ENCODE measurements at regions not wholly inside any gene's neighbourhood (a gene's known extent, or its start where the extent isn't known, plus 50 kb on each side); places are given as distances from the start of the nearest gene placed in this dataset.

GRCh38 chr21:28283641-28284490 is 708.8 kb downstream of the LTN1 start (continued):
- TF ChIP-seq ZNF462 (CRISPR knock-in tag; IDR thresholded peaks at IDR 0.05) (no peak), REST (IDR thresholded peaks at IDR 0.05; ENCODE audit: unreplicated experiment) (no peak), CTCF (conservative IDR thresholded peaks at IDR 0.05; ENCODE audit: low read depth in 2 of 2) (no peak), EZH2 (IDR thresholded peaks at IDR 0.05; ENCODE audit: low read depth, unreplicated experiment) (no peak), STAT1 (IDR thresholded peaks at IDR 0.05; ENCODE audit: unreplicated experiment) (no peak)

Data from GM23338 (cell line).